Natural killer cell (primary cell): ENCODE measurements at regions not wholly inside any gene's neighbourhood (a gene's known extent, or its start where the extent isn't known, plus 50 kb on each side); places are given as distances from the start of the nearest gene placed in this dataset.

Experiments used
- ATAC-seq, 3 donors: fragments of 150-1000 bp in 2 of 3; fragments of 200-7000 bp in 1 of 3; cut with Tn5 transposase; 1 replicate in 1 of 3; 2 replicates in 2 of 3; pipeline ENCODE4 v1.10.0; 2021; ENCODE audit warnings: mild to moderate bottlenecking in 2 of 3, moderate library complexity in 2 of 3
- DNase-seq, 2 donors: peaks; one replicate each; pipeline versions ENCODE4 v3.0.0 to v3.0.0-alpha.2; 2013 to 2021; ENCODE audit warnings: mixed read lengths in 1 of 2
- H3K27ac ChIP-seq: one replicate; pipeline ENCODE4 v1.5.1; 2013; ENCODE audit warnings: mild to moderate bottlenecking, low read length
- H3K27me3 ChIP-seq: one replicate; pipeline ENCODE4 v1.6.1; 2013; ENCODE audit warnings: low read length; ENCODE audit not compliant: control insufficient read depth, insufficient read depth
- H3K36me3 ChIP-seq: one replicate; pipeline ENCODE4 v1.6.1; 2013; ENCODE audit warnings: low read length; ENCODE audit not compliant: control insufficient read depth, insufficient read depth
- H3K4me1 ChIP-seq: one replicate; pipeline ENCODE4 v1.6.1; 2013; ENCODE audit warnings: low read length; ENCODE audit not compliant: control insufficient read depth, insufficient read depth
- H3K4me3 ChIP-seq: one replicate; pipeline ENCODE4 v1.5.1; 2013; ENCODE audit warnings: low read length
- H3K9me3 ChIP-seq: one replicate; pipeline ENCODE4 v1.6.1; 2013; ENCODE audit warnings: low read length; ENCODE audit not compliant: control insufficient read depth, insufficient read depth
- H3K27ac Mint-ChIP-seq, 2 donors: one replicate each; pipeline ENCODE4 v1.8.0; 2022; ENCODE audit warnings: mild to moderate bottlenecking in 2 of 2, mixed read lengths in 2 of 2, moderate library complexity in 1 of 2
- H3K27me3 Mint-ChIP-seq, 2 donors: one replicate each; pipeline ENCODE4 v1.8.0; 2022; ENCODE audit warnings: low read depth in 2 of 2, mixed read lengths in 2 of 2
- H3K36me3 Mint-ChIP-seq: one replicate; pipeline ENCODE4 v1.8.0; 2022; ENCODE audit warnings: mixed read lengths
- H3K4me1 Mint-ChIP-seq, 2 donors: one replicate each; pipeline ENCODE4 v1.8.0; 2022; ENCODE audit warnings: mixed read lengths in 2 of 2
- H3K4me3 Mint-ChIP-seq: one replicate; pipeline ENCODE4 v1.8.0; 2022; ENCODE audit warnings: mild to moderate bottlenecking, moderate library complexity, mixed read lengths
- H3K9me3 Mint-ChIP-seq, 2 donors: one replicate each; pipeline ENCODE4 v1.8.0; 2022; ENCODE audit warnings: mixed read lengths in 2 of 2
- WGBS: methylation state at CpG from one replicate; pipeline ENCODE4 v1.1.7; 2013; ENCODE audit warnings: missing lambda C conversion rate; ENCODE audit not compliant: insufficient coverage; 5-methylcytosine and 5-hydroxymethylcytosine counted together
- intact Hi-C: fragments of 100-400 bp; cut with micrococcal nuclease; formaldehyde crosslinking; loops from one replicate; pipeline ENCODE4 v1.14.2; 2022
- TF ChIP-seq, protein P1 (sequence below): fragments of 200-600 bp; IDR thresholded peaks from one replicate; pipeline ENCODE4 v1.8.0; 2022; ENCODE audit warnings: antibody characterized with exemption

DNA sequence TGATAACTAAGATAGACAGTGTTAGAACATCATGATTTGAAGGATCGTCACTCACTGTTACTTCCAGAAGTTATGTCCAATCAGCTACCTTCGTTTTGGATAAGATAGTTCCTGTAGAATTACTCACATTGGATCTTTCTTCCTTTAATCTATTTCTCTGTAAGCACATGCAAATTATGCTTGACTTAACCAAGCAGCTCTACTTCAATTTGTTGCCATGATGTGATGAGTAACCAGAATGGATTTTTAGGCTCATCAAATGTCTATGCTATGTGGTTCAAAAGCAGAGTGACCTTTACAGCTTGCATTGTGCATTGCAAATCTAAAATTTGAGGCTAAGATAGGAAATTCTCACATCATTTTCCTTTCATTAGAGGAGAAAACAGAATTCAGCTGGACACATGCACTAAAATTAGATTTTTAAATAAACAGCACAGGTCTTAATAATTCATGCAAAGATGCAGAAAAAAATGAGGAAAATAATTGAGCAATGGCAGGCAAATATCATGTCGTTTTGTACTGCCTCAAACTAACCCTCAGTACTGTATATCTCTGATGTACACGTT is 76.7 kb upstream of the ZFP64 start:
- H3K4me3 ChIP-seq: no peak overlapping the region
- intact Hi-C loops: no loop called here
- no peak for ATAC-seq
- no peak for DNase-seq
- H3K27me3 ChIP-seq: peaks cover 2% of the 10 kb centered on the region
- peaks cover 17 to 35% of the 10 kb centered on the region in 2 donors for H3K27me3 Mint-ChIP-seq
- H3K9me3 Mint-ChIP-seq: no peaks in the 10 kb centered on the region
- no peak overlapping the region for H3K27ac ChIP-seq
- H3K4me3 Mint-ChIP-seq: no peak overlapping the region
- WGBS: 87% methylated on average over 3 of the region's 4 CpGs
- TF ChIP-seq, protein P1, sequence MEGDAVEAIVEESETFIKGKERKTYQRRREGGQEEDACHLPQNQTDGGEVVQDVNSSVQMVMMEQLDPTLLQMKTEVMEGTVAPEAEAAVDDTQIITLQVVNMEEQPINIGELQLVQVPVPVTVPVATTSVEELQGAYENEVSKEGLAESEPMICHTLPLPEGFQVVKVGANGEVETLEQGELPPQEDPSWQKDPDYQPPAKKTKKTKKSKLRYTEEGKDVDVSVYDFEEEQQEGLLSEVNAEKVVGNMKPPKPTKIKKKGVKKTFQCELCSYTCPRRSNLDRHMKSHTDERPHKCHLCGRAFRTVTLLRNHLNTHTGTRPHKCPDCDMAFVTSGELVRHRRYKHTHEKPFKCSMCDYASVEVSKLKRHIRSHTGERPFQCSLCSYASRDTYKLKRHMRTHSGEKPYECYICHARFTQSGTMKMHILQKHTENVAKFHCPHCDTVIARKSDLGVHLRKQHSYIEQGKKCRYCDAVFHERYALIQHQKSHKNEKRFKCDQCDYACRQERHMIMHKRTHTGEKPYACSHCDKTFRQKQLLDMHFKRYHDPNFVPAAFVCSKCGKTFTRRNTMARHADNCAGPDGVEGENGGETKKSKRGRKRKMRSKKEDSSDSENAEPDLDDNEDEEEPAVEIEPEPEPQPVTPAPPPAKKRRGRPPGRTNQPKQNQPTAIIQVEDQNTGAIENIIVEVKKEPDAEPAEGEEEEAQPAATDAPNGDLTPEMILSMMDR: no peak
- H3K36me3 Mint-ChIP-seq: no peaks in the 10 kb centered on the region
- no peak overlapping the region for H3K27ac Mint-ChIP-seq
- H3K36me3 ChIP-seq: no peaks in the 10 kb centered on the region
- H3K4me1 Mint-ChIP-seq: no peaks in the 10 kb centered on the region
- H3K4me1 ChIP-seq: no peaks in the 10 kb centered on the region
- no peaks in the 10 kb centered on the region for H3K9me3 ChIP-seq

DNA sequence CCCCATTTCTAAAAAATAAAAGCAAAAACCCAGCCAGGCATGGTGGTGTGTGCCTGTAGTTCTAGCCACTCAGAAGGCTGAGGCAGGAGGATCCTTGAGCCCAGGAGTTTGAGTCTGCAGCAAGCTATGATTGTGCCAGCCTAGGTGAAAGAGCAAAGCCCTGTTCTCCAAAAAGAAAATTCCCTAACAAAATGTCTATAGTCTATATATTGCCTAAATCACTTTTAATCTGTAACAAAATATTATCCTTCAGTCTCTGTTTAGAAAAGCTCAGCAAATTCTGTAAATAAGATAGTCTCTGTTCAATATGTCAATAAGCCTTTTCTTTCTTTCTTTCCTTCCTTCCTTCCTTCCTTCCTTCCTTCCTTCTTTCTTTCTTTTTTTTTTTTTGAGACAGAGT is 75.8 kb upstream of the ZFP64 start:
- H3K36me3 ChIP-seq: no peaks in the 10 kb centered on the region
- Mint-ChIP-seq H3K4me1 (no peaks in the 10 kb centered on the region), H3K4me3 (no peak overlapping the region), H3K27ac (no peak overlapping the region), H3K9me3 (no peaks in the 10 kb centered on the region), H3K36me3 (no peaks in the 10 kb centered on the region), H3K27me3 (peaks cover 24 to 43% of the 10 kb centered on the region in 2 donors)
- H3K4me3 ChIP-seq: no peak overlapping the region
- ATAC-seq: no peak
- intact Hi-C loops: no loop called here
- peaks cover 2% of the 10 kb centered on the region for H3K27me3 ChIP-seq
- no peaks in the 10 kb centered on the region for H3K4me1 ChIP-seq
- no peak overlapping the region for H3K27ac ChIP-seq
- no peaks in the 10 kb centered on the region for H3K9me3 ChIP-seq
- TF ChIP-seq, protein P1: no peak
- DNase-seq: no peak

DNA sequence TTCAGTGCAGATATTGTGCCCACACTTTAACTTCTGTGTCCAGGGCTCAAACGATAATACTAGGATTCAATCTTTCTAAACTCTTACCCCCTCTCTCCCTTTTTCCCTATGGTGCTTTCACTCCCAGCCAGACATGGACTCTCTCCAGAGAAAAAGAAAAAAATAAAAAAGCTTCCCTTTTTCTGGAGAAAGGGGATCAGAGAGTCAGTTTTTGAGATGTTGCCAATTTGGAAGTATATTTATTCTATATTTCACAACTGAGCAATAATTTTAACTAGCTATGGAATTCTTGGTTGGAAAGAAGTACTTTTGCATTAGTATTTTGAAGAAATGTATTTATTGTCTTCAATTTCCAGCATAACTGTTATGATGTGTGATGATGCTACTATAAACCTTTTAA is 72.2 kb upstream of the ZFP64 start:
- Histone ChIP-seq H3K9me3 (no peaks in the 10 kb centered on the region), H3K27ac (no peak overlapping the region), H3K36me3 (no peaks in the 10 kb centered on the region), H3K4me1 (no peaks in the 10 kb centered on the region), H3K27me3 (peaks cover 5% of the 10 kb centered on the region), H3K4me3 (no peak overlapping the region)
- no peak overlapping the region for H3K27ac Mint-ChIP-seq
- H3K4me1 Mint-ChIP-seq: no peaks in the 10 kb centered on the region
- H3K4me3 Mint-ChIP-seq: no peak overlapping the region
- TF ChIP-seq, protein P1: no peak
- intact Hi-C loops: no loop called here
- H3K9me3 Mint-ChIP-seq: no peaks in the 10 kb centered on the region
- ATAC-seq: no peak
- no peaks in the 10 kb centered on the region for H3K36me3 Mint-ChIP-seq
- no peak for DNase-seq
- H3K27me3 Mint-ChIP-seq: peaks cover 23 to 50% of the 10 kb centered on the region in 2 donors
- WGBS: 100% methylated on average over 1 of the region's 1 CpG

DNA sequence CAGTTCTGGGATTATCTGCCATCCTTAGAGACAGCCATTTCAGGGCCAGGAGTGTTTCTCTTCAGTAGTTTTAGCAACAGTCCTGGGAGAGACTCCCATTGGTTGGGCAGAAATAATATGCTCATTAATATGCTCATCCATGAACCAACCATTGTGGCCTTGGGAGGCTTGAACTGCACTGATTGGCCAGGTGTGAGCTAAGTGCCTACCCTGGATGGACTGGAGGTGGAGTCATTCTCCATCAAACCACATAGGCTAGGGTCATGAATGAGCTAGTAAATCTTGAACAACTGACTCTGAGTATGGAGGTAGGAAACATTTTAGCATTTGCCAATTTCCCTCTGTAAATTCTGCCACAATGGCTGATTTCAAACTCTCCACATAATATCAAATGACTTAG is 70.2 kb upstream of the ZFP64 start:
- H3K4me3 ChIP-seq: no peak overlapping the region
- intact Hi-C loops: no loop called here
- Mint-ChIP-seq H3K27me3 (peaks cover 24 to 42% of the 10 kb centered on the region in 2 donors), H3K9me3 (no peaks in the 10 kb centered on the region), H3K4me3 (no peak overlapping the region), H3K36me3 (no peaks in the 10 kb centered on the region), H3K27ac (no peak overlapping the region), H3K4me1 (no peaks in the 10 kb centered on the region)
- no peaks in the 10 kb centered on the region for H3K9me3 ChIP-seq
- H3K27me3 ChIP-seq: peaks cover 4% of the 10 kb centered on the region
- no peaks in the 10 kb centered on the region for H3K36me3 ChIP-seq
- TF ChIP-seq, protein P1: no peak
- no peak for DNase-seq
- no peaks in the 10 kb centered on the region for H3K4me1 ChIP-seq
- ATAC-seq: no peak
- no peak overlapping the region for H3K27ac ChIP-seq
